GM12878 (cell line): ENCODE measurements at regions not wholly inside any gene's neighbourhood (a gene's known extent, or its start where the extent isn't known, plus 50 kb on each side); places are given as distances from the start of the nearest gene placed in this dataset.

Experiments used
- CHD2 ChIP-seq: IDR thresholded peaks from 2 replicates; pipeline ENCODE4 v1.6.1; 2011; ENCODE audit warnings: low read depth, low read length, improper control_type of control experiment, borderline replicate concordance
- EP300 ChIP-seq, 2 experiments: fragments of 150-350 bp in 1 of 2; IDR thresholded peaks; 2 replicates each; pipeline ENCODE4 v1.6.1; 2011 to 2012; ENCODE audit warnings: low read depth in 2 of 2, low read length in 2 of 2, borderline replicate concordance in 1 of 2, improper control_type of control experiment in 1 of 2, inconsistent platforms in 1 of 2; ENCODE audit not compliant: control insufficient read depth in 1 of 2
- IKZF1 ChIP-seq: fragments of 450-650 bp; conservative IDR thresholded peaks from 2 replicates; pipeline ENCODE4 v1.6.1; 2017; ENCODE audit warnings: antibody characterized with exemption, mild to moderate bottlenecking
- SRF ChIP-seq, 2 experiments: IDR thresholded peaks; 2 replicates each; pipeline ENCODE4 v1.6.1; 2011; ENCODE audit warnings: low read depth in 2 of 2, low read length in 2 of 2, mild to moderate bottlenecking in 1 of 2, moderate library complexity in 1 of 2
- YBX1 ChIP-seq: fragments of 450-650 bp; IDR thresholded peaks from 2 replicates; pipeline ENCODE4 v1.6.1; 2016; ENCODE audit warnings: antibody characterized with exemption
- TF ChIP-seq, protein P1 (sequence below): fragments of 450-650 bp; formaldehyde crosslinking; IDR thresholded peaks from 2 replicates; pipeline ENCODE4 v1.4.0; 2020; ENCODE audit warnings: mild to moderate bottlenecking, moderate library complexity
- TF ChIP-seq, protein P2 (sequence below): fragments of 450-650 bp; IDR thresholded peaks from 2 replicates; pipeline ENCODE4 v1.6.1; 2016; ENCODE audit warnings: mild to moderate bottlenecking
- TF ChIP-seq, protein P3 (sequence below): fragments of 450-650 bp; IDR thresholded peaks from 2 replicates; pipeline ENCODE4 v1.6.1; 2017; ENCODE audit warnings: low read depth, mild to moderate bottlenecking, moderate library complexity

DNA sequence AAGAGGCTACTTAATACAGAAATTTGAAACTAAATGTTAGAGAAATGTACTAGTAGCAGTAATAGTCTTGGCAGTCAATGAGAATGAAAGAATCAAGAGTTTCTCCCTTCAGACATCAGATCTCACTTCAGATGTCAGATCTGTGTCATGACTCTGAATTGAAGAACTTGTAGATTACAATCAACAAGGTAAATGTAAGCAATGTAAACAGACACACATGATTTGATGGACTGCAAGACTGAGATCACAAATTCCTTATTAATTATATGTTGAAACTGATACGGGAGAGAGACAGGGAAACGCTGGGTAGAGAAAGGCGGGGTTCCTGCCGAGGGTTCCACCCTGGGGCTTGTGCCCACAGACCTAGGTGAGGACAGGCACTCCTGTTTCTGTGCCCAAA is 65.5 kb upstream of the HHIP start (continued):
- TF ChIP-seq EP300 (IDR thresholded peaks at IDR 0.05; ENCODE audit: borderline replicate concordance in 1 of 2, control insufficient read depth in 1 of 2, low read depth in 2 of 2, low read length in 2 of 2) (no peak), YBX1 (no peak), IKZF1 (no peak), SRF (IDR thresholded peaks at IDR 0.05; ENCODE audit: low read depth in 2 of 2, low read length in 2 of 2) (no peak), CHD2 (no peak)
- TF ChIP-seq, protein P1, sequence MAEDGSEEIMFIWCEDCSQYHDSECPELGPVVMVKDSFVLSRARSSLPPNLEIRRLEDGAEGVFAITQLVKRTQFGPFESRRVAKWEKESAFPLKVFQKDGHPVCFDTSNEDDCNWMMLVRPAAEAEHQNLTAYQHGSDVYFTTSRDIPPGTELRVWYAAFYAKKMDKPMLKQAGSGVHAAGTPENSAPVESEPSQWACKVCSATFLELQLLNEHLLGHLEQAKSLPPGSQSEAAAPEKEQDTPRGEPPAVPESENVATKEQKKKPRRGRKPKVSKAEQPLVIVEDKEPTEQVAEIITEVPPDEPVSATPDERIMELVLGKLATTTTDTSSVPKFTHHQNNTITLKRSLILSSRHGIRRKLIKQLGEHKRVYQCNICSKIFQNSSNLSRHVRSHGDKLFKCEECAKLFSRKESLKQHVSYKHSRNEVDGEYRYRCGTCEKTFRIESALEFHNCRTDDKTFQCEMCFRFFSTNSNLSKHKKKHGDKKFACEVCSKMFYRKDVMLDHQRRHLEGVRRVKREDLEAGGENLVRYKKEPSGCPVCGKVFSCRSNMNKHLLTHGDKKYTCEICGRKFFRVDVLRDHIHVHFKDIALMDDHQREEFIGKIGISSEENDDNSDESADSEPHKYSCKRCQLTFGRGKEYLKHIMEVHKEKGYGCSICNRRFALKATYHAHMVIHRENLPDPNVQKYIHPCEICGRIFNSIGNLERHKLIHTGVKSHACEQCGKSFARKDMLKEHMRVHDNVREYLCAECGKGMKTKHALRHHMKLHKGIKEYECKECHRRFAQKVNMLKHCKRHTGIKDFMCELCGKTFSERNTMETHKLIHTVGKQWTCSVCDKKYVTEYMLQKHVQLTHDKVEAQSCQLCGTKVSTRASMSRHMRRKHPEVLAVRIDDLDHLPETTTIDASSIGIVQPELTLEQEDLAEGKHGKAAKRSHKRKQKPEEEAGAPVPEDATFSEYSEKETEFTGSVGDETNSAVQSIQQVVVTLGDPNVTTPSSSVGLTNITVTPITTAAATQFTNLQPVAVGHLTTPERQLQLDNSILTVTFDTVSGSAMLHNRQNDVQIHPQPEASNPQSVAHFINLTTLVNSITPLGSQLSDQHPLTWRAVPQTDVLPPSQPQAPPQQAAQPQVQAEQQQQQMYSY (CRISPR knock-in tag) = no peak
- TF ChIP-seq, protein P2, sequence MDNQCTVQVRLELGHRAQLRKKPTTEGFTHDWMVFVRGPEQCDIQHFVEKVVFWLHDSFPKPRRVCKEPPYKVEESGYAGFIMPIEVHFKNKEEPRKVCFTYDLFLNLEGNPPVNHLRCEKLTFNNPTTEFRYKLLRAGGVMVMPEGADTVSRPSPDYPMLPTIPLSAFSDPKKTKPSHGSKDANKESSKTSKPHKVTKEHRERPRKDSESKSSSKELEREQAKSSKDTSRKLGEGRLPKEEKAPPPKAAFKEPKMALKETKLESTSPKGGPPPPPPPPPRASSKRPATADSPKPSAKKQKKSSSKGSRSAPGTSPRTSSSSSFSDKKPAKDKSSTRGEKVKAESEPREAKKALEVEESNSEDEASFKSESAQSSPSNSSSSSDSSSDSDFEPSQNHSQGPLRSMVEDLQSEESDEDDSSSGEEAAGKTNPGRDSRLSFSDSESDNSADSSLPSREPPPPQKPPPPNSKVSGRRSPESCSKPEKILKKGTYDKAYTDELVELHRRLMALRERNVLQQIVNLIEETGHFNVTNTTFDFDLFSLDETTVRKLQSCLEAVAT = no peak
- TF ChIP-seq, protein P3, sequence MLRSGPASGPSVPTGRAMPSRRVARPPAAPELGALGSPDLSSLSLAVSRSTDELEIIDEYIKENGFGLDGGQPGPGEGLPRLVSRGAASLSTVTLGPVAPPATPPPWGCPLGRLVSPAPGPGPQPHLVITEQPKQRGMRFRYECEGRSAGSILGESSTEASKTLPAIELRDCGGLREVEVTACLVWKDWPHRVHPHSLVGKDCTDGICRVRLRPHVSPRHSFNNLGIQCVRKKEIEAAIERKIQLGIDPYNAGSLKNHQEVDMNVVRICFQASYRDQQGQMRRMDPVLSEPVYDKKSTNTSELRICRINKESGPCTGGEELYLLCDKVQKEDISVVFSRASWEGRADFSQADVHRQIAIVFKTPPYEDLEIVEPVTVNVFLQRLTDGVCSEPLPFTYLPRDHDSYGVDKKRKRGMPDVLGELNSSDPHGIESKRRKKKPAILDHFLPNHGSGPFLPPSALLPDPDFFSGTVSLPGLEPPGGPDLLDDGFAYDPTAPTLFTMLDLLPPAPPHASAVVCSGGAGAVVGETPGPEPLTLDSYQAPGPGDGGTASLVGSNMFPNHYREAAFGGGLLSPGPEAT = no peak
